AG09319 (cell line): ENCODE measurements at regions not wholly inside any gene's neighbourhood (a gene's known extent, or its start where the extent isn't known, plus 50 kb on each side); places are given as distances from the start of the nearest gene placed in this dataset.
"Not testable (repeated sequence)": the region's sequence is repeated elsewhere in the genome, so short reads cannot be mapped to it uniquely, and the experiment has no call there.

Source experiments
- DNase-seq: peaks from one replicate; pipeline ENCODE4 v3.0.0-alpha.2; 2010; ENCODE audit warnings: low read depth; ENCODE audit errors: extremely low read depth
- CTCF ChIP-seq: IDR thresholded peaks from 2 replicates; pipeline ENCODE4 v1.5.1; 2011; ENCODE audit warnings: low read depth, mild to moderate bottlenecking, inconsistent platforms, low read length, moderate library complexity

GRCh38 chr5:62198421-62198820 lies 107.6 kb upstream of the KIF2A start:
- DNase-seq: no peak
- TF ChIP-seq CTCF: no peak

- DNase-seq: no peak
- no peak for TF ChIP-seq CTCF
Measured at GRCh38 chr5:62199792-62200716, 106.0 kb upstream of the KIF2A start.

- TF ChIP-seq CTCF: no peak; the same call in 1 of the 2 replicates
- DNase-seq: no peak
Measured at GRCh38 chr5:62206150-62206829, 99.7 kb upstream of the KIF2A start.

GRCh38 chr5:62208218-62208852 lies 97.7 kb upstream of the KIF2A start:
- TF ChIP-seq CTCF: no peak
- DNase-seq: no peak

GRCh38 chr5:62211405-62211804 lies 94.6 kb upstream of the KIF2A start:
- DNase-seq: no peak
- TF ChIP-seq CTCF: no peak

- no peak for TF ChIP-seq CTCF
- no peak for DNase-seq
Measured at GRCh38 chr5:62212648-62213047, 93.4 kb upstream of the KIF2A start.

- no peak for TF ChIP-seq CTCF
- DNase-seq: no peak
Measured at GRCh38 chr5:62214701-62215100, 91.3 kb upstream of the KIF2A start.

- DNase-seq: not testable (repeated sequence)
Measured at GRCh38 chr5:62216603-62217002, 89.4 kb upstream of the KIF2A start.

- not testable (repeated sequence) for DNase-seq
Measured at GRCh38 chr5:62217095-62217494, 88.9 kb upstream of the KIF2A start.

GRCh38 chr5:62218860-62219259 lies 87.1 kb upstream of the KIF2A start:
- DNase-seq: not testable (repeated sequence)
